Hepatocyte (in vitro differentiated cells): ENCODE measurements at regions not wholly inside any gene's neighbourhood (a gene's known extent, or its start where the extent isn't known, plus 50 kb on each side); places are given as distances from the start of the nearest gene placed in this dataset.
"Not testable (repeated sequence)": the region's sequence is repeated elsewhere in the genome, so short reads cannot be mapped to it uniquely, and the experiment has no call there.

ENCODE experiments used
- DNase-seq: peaks from one replicate; pipeline ENCODE4 v3.0.0-alpha.2; 2016; ENCODE audit warnings: low spot score
- H2AFZ ChIP-seq: fragments of 200-600 bp; sonication (generic); 2 replicates; pipeline ENCODE4 v1.6.0; 2016; ENCODE audit warnings: antibody characterized with exemption, mild to moderate bottlenecking
- H3K27ac ChIP-seq: fragments of 200-600 bp; sonication (generic); 2 replicates; pipeline ENCODE4 v1.5.1; 2016; ENCODE audit warnings: mild to moderate bottlenecking
- H3K27me3 ChIP-seq: fragments of 200-600 bp; sonication (generic); 2 replicates; pipeline ENCODE4 v1.6.1; 2016
- H3K36me3 ChIP-seq: fragments of 200-600 bp; sonication (generic); replicated peaks from 2 replicates; pipeline ENCODE4 v1.5.1; 2016; ENCODE audit warnings: low read depth; ENCODE audit not compliant: insufficient read depth
- H3K4me1 ChIP-seq: fragments of 200-600 bp; sonication (generic); 2 replicates; pipeline ENCODE4 v1.5.1; 2016; ENCODE audit warnings: mild to moderate bottlenecking, moderate library complexity; ENCODE audit not compliant: insufficient read depth
- H3K4me2 ChIP-seq: fragments of 200-600 bp; sonication (generic); 2 replicates; pipeline ENCODE4 v1.6.0; 2016
- H3K4me3 ChIP-seq: fragments of 200-600 bp; sonication (generic); 2 replicates; pipeline ENCODE4 v1.5.1; 2016; ENCODE audit warnings: mild to moderate bottlenecking
- H3K79me2 ChIP-seq: fragments of 200-600 bp; sonication (generic); 2 replicates; pipeline ENCODE4 v1.6.0; 2017; ENCODE audit warnings: mild to moderate bottlenecking
- H3K9me2 ChIP-seq: fragments of 200-600 bp; sonication (generic); replicated peaks from 2 replicates; pipeline ENCODE4 v1.6.0; 2017; ENCODE audit warnings: mild to moderate bottlenecking; ENCODE audit not compliant: insufficient read depth
- H3K9me3 ChIP-seq: fragments of 200-600 bp; sonication (generic); 2 replicates; pipeline ENCODE4 v1.5.1; 2016; ENCODE audit warnings: low read depth, mild to moderate bottlenecking
- H4K20me1 ChIP-seq: fragments of 200-600 bp; sonication (generic); 2 replicates; pipeline ENCODE4 v1.6.0; 2016; ENCODE audit warnings: mild to moderate bottlenecking; ENCODE audit not compliant: insufficient read depth, poor library complexity, severe bottlenecking
- CTCF ChIP-seq: fragments of 200-600 bp; sonication (generic); IDR thresholded peaks from 2 replicates; pipeline ENCODE4 v1.5.1; 2016; ENCODE audit warnings: antibody characterized with exemption, mild to moderate bottlenecking; ENCODE audit not compliant: poor library complexity
- EZH2 ChIP-seq: fragments of 200-600 bp; sonication (generic); IDR thresholded peaks from 2 replicates; pipeline ENCODE4 v1.6.1; 2016; ENCODE audit warnings: antibody characterized with exemption, mild to moderate bottlenecking, borderline replicate concordance
- EZH2phosphoT487 ChIP-seq: fragments of 200-600 bp; sonication (generic); IDR thresholded peaks from one replicate; pipeline ENCODE4 v1.6.1; 2018; ENCODE audit warnings: antibody characterized with exemption, mild to moderate bottlenecking, low read depth, moderate library complexity; ENCODE audit not compliant: unreplicated experiment, severe bottlenecking
- WGBS: methylation state at CpG from one replicate; pipeline ENCODE4 v1.1.6; 2016; ENCODE audit warnings: low lambda C conversion rate; ENCODE audit errors: missing lambda C conversion rate; 5-methylcytosine and 5-hydroxymethylcytosine counted together

DNA sequence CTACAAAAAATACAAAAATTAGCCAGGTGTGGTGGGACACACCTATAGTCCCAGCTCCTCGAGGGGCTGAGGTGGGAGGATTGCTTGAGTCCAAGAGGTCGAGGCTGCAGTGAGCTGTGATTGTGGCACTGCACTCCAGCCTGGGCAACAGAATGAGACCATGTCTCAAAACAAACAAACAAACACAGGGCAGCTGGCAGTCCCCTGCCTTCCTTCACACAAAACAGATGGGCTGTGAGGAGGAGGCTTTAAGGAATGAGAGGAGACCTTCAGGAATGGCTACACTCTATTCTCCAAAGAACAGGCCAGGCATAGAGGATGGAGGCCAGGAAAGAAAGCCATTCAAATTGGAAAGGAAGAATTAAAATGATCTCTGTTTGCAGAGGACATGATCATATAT is 65.6 kb upstream of the MAML3 start:
- no peak for DNase-seq
- WGBS = 40% methylated on average over 2 of the region's 2 CpGs
- Histone ChIP-seq H3K9me3 (no peaks in the 10 kb centered on the region), H3K4me3 (no peak overlapping the region), H2AFZ (no peak overlapping the region), H3K9me2 (no peaks in the 10 kb centered on the region), H3K4me1 (no peaks in the 10 kb centered on the region), H4K20me1 (no peaks in the 10 kb centered on the region), H3K4me2 (no peak overlapping the region), H3K79me2 (no peaks in the 10 kb centered on the region), H3K36me3 (no peaks in the 10 kb centered on the region), H3K27ac (no peak overlapping the region), H3K27me3 (no peaks in the 10 kb centered on the region)
- TF ChIP-seq CTCF = no peak

DNA sequence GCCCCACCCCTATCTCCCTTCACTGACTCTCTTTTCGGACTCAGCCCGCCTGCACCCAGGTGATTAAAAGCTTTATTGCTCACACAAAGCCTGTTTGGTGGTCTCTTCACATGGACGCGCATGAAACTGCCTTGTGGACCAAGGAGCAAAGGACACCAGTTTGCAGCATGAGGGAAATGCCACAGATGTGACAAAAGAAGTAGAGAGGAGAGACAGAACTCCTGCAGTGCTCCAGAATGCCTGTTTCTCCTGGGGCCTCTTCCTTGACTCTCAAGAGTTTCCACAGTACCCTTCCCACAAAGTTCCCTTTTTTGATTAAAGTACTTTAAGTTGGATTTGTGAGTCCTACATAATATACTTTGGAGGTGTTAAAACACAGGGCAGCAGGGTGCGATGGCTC is 65.1 kb upstream of the MAML3 start:
- DNase-seq = not testable (repeated sequence)

DNA sequence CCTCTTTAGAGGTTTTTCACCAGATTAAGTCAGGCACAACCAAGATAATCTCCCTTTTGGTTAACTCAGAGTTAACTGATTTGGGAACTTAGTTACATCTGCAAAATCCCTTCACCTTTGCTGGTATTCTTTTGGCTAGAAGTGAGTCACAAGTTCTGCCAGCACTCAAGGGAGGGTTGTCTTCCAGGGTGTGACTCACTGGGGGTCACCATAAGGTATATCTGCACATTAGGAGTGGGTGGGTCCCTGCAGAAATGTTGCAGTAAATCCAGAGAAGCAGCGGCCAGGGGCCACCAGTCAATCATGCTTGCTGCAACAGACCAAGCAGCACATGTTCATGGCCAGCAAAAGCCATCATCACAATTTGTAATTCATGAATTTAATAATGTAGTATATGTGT is 59.8 kb upstream of the MAML3 start:
- no peaks in the 10 kb centered on the region for H3K27me3 ChIP-seq
- no peaks in the 10 kb centered on the region for H3K9me3 ChIP-seq
- DNase-seq = peak; percentile 12
- no peak overlapping the region for H2AFZ ChIP-seq
- WGBS = 76% methylated on average over 1 of the region's 1 CpG
- no peak overlapping the region for H3K4me3 ChIP-seq
- TF ChIP-seq EZH2phosphoT487 (no peak), EZH2 (no peak), CTCF (no peak)
- H3K27ac ChIP-seq = peak overlapping the region; percentile 86
- H4K20me1 ChIP-seq = no peaks in the 10 kb centered on the region
- H3K4me2 ChIP-seq = peak overlapping the region; percentile 8
- no peaks in the 10 kb centered on the region for H3K36me3 ChIP-seq
- H3K79me2 ChIP-seq = no peaks in the 10 kb centered on the region
- no peaks in the 10 kb centered on the region for H3K9me2 ChIP-seq
- peaks cover 7% of the 10 kb centered on the region for H3K4me1 ChIP-seq

More for the DNA sequence above, 65.1 kb upstream of the MAML3 start:
- not testable (repeated sequence) for H3K4me3 ChIP-seq, H4K20me1 ChIP-seq, H3K27me3 ChIP-seq, H3K36me3 ChIP-seq, H3K9me2 ChIP-seq, H3K79me2 ChIP-seq, H3K9me3 ChIP-seq, H3K4me1 ChIP-seq, H3K4me2 ChIP-seq, H3K27ac ChIP-seq, H2AFZ ChIP-seq
- 80% methylated on average over 5 of the region's 5 CpGs for WGBS

DNA sequence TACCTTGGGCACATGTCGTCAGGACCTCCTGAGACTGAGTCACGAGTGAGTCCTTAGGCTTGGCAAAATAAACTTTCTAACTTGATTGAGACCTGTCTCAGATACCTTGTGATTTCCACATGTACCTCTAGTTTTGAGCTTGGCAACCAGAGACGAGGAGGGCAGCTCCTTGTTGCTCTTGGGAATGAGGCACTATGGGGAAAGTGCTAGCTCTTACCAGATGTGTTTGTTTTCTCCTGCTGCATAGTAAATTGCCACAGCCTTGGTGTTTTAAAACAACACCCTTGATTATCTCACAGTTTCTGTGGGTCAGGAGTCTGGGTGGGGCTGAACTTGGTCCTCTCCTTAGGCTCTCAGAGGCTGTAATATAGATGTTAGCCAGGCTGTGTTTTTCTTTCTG is 59.1 kb upstream of the MAML3 start:
- Histone ChIP-seq H4K20me1 (no peaks in the 10 kb centered on the region), H3K27ac (peak overlapping the region; percentile 86)
- peak; percentile 40 for DNase-seq

More for the DNA sequence above, 59.1 kb upstream of the MAML3 start:
- H2AFZ ChIP-seq = no peak overlapping the region
- peaks cover 7% of the 10 kb centered on the region for H3K4me1 ChIP-seq
- no peaks in the 10 kb centered on the region for H3K79me2 ChIP-seq
- WGBS = 55% methylated on average over 3 of the region's 3 CpGs
- H3K27me3 ChIP-seq = no peaks in the 10 kb centered on the region
- H3K9me2 ChIP-seq = no peaks in the 10 kb centered on the region
- peak overlapping the region; percentile 32 for H3K4me2 ChIP-seq
- H3K36me3 ChIP-seq = no peaks in the 10 kb centered on the region
- TF ChIP-seq EZH2phosphoT487 = no peak
- no peak for TF ChIP-seq CTCF
- TF ChIP-seq EZH2 = no peak
- no peaks in the 10 kb centered on the region for H3K9me3 ChIP-seq
- H3K4me3 ChIP-seq = no peak overlapping the region
